ENCODE measurements at regions not wholly inside any gene's neighbourhood (a gene's known extent, or its start where the extent isn't known, plus 50 kb on each side); places are given as distances from the start of the nearest gene placed in this dataset.

DNA sequence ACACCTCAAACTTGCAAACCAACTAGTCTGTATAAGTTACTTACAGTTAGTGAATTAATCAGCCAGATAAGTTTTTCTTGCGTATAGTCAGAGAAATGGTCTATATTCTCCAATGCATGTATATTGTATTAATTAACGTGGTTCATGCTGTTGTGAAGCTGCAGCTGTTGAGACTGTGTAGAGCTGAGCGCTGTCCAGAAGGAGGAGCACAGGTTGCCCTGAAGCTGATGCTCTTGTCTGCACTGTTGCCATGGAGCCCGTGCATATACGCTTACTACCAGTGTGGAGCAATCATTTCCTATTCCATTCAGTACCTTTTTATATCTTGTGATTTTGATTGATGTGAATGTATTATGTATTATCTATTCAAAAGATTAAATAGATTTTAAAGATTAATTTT, 74.3 kb upstream of the ARID2 start:
- DNase-seq (ENCODE audit: low read depth): no peak
- Histone ChIP-seq H3K9ac (ENCODE audit: low read length) (no peak overlapping the region), H3K36me3 (ENCODE audit: control insufficient read depth, insufficient read depth, low read length, severe bottlenecking) (no peaks in the 10 kb centered on the region), H3K27me3 (replicated peaks; ENCODE audit: control insufficient read depth, insufficient read depth, low read length) (no peaks in the 10 kb centered on the region), H3K4me1 (ENCODE audit: control insufficient read depth, insufficient read depth, low read length) (no peaks in the 10 kb centered on the region), H3K4me3 (ENCODE audit: low read length) (no peak overlapping the region), H3K9me3 (ENCODE audit: control insufficient read depth, low read length) (peaks cover under 1% of the 10 kb centered on the region)

DNA sequence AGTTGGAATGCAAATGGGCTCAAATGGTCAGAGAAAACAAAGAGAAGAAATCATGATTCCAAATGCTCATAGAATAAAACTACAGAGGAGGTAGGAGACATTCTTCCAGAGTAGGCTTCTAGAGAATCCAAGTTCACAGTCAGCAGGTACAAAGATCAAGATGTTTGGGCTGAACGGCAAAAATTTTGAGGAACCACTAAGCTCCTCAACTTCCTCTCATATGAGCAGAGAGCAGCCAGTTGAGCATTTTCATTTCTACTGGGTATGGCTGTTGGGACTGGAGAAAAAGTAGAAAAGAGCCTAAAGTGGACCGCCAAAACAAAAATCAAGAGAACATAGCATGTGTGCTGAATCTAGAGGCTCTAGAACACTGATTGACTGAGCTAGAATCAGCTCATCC, 73.8 kb upstream of the ARID2 start:
- Histone ChIP-seq H3K9me3 (ENCODE audit: control insufficient read depth, low read length) (peaks cover 5% of the 10 kb centered on the region), H3K27me3 (replicated peaks; ENCODE audit: control insufficient read depth, insufficient read depth, low read length) (no peaks in the 10 kb centered on the region), H3K36me3 (ENCODE audit: control insufficient read depth, insufficient read depth, low read length, severe bottlenecking) (no peaks in the 10 kb centered on the region), H3K4me3 (ENCODE audit: low read length) (no peak overlapping the region), H3K9ac (ENCODE audit: low read length) (no peak overlapping the region), H3K4me1 (ENCODE audit: control insufficient read depth, insufficient read depth, low read length) (no peaks in the 10 kb centered on the region)
- no peak for DNase-seq (ENCODE audit: low read depth)

DNA sequence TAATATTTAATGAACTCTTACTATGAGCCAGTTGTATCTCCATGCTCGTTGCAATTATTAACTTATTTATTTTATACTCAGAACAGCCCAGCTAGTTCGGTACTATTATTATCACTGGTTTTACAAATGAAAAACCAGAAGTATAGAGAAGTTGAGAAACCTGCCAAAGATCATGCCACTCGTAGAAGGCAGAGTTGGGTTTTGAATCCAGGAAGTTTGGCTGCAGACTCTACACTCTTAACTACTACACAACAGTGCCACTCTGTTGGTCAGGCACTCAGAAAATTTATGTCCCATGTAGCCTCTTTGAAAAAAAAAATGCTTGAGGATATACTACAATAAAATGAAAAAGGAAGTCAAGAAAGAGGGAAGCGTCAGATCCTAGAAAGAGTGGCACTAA, 71.5 kb upstream of the ARID2 start:
- H3K4me3 ChIP-seq (ENCODE audit: low read length): no peak overlapping the region
- no peaks in the 10 kb centered on the region for H3K36me3 ChIP-seq (ENCODE audit: control insufficient read depth, insufficient read depth, low read length, severe bottlenecking)
- no peaks in the 10 kb centered on the region for H3K27me3 ChIP-seq (replicated peaks; ENCODE audit: control insufficient read depth, insufficient read depth, low read length)
- peaks cover 5% of the 10 kb centered on the region for H3K9me3 ChIP-seq (ENCODE audit: control insufficient read depth, low read length)
- no peak overlapping the region for H3K9ac ChIP-seq (ENCODE audit: low read length)
- DNase-seq (ENCODE audit: low read depth): no peak
- no peaks in the 10 kb centered on the region for H3K4me1 ChIP-seq (ENCODE audit: control insufficient read depth, insufficient read depth, low read length)

DNA sequence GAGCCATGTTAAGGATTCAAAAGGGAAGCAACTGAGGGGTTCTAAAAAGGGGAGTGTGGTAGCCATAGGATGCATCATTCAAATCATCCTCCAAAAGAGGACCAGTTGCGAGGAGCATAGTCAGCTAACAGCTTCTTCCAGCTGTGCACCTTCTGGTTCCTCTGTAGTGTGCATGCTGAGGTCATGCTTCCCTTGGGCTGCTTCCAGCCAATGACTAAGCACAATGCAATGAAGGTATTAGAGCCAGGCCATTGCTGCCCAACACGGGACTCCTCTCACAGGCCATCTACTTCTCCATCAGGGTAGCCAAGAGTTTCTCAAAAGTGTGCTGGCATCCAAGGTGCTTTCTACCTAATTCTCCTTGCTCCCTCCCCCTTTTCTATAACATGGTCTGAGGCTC, 69.2 kb upstream of the ARID2 start:
- Histone ChIP-seq H3K4me3 (ENCODE audit: low read length) (no peak overlapping the region), H3K27me3 (replicated peaks; ENCODE audit: control insufficient read depth, insufficient read depth, low read length) (no peaks in the 10 kb centered on the region), H3K4me1 (ENCODE audit: control insufficient read depth, insufficient read depth, low read length) (no peaks in the 10 kb centered on the region), H3K9ac (ENCODE audit: low read length) (no peak overlapping the region), H3K36me3 (ENCODE audit: control insufficient read depth, insufficient read depth, low read length, severe bottlenecking) (no peaks in the 10 kb centered on the region), H3K9me3 (ENCODE audit: control insufficient read depth, low read length) (peaks cover 5% of the 10 kb centered on the region)
- no peak for DNase-seq (ENCODE audit: low read depth)

DNA sequence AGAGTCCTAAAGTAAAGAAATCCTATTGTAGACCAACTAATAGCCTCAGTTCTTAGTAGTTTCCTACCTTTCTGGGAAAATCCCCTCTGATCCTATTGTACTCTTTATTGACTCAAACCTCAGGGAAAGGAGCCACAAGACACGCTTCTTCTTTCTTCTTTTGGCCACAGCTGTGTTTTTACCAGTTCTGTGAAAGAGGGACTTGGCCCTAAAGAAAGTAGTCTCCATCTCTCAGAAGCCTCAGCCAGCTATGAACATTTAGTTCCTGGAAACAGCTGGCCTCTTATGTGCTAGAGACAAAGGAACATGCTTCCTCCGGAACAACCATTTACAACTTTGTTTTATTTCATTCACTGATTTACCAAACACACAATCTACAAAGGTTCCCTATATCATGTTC, 66.1 kb upstream of the ARID2 start:
- H3K4me1 ChIP-seq (ENCODE audit: control insufficient read depth, insufficient read depth, low read length): peaks cover 12% of the 10 kb centered on the region
- no peaks in the 10 kb centered on the region for H3K36me3 ChIP-seq (ENCODE audit: control insufficient read depth, insufficient read depth, low read length, severe bottlenecking)
- H3K4me3 ChIP-seq (ENCODE audit: low read length): no peak overlapping the region
- H3K27me3 ChIP-seq (replicated peaks; ENCODE audit: control insufficient read depth, insufficient read depth, low read length): no peaks in the 10 kb centered on the region
- H3K9me3 ChIP-seq (ENCODE audit: control insufficient read depth, low read length): peaks cover 5% of the 10 kb centered on the region
- no peak overlapping the region for H3K9ac ChIP-seq (ENCODE audit: low read length)
- no peak for DNase-seq (ENCODE audit: low read depth)

DNA sequence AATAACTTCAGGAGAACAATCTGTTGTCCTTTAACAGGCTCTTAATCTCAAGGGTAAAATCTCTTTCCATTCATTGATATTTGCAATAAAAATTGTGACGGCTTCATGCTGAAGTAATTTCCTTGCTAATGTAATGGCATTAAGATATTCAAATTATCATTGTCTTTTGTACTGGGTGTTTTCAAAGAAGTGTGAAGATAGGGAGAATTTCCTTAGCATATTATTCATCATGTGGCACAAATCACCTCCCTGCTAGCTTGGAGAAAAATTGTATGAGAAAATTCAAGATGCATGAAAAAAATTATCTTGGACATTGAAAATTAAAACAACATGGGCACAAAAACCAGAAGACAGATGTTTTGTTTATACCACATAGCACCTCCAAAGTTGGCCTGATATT, 63.6 kb upstream of the ARID2 start:
- Histone ChIP-seq H3K9ac (ENCODE audit: low read length) (no peak overlapping the region), H3K4me1 (ENCODE audit: control insufficient read depth, insufficient read depth, low read length) (peaks cover 32% of the 10 kb centered on the region), H3K36me3 (ENCODE audit: control insufficient read depth, insufficient read depth, low read length, severe bottlenecking) (no peaks in the 10 kb centered on the region), H3K4me3 (ENCODE audit: low read length) (no peak overlapping the region), H3K27me3 (replicated peaks; ENCODE audit: control insufficient read depth, insufficient read depth, low read length) (no peaks in the 10 kb centered on the region), H3K9me3 (ENCODE audit: control insufficient read depth, low read length) (no peaks in the 10 kb centered on the region)
- no peak for DNase-seq (ENCODE audit: low read depth)

DNA sequence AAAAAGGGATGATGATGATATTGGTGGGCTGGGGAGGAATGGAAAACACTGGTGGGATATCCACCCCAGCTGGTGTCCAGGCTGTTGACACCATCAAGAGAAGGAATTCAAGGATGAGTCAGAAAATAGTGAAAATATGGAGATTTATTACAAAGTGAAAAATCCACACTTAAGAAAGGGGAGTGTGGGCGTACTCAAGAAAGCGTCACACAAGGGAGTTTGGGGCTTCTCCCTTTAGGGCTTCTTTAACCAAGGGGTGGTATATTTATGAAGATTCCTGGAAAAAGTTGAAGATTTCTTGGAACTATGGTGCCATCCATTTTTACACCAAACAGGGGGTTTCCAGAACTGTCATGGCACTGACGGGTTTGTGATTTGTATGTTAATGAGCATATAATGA, 63.1 kb upstream of the ARID2 start:
- Histone ChIP-seq H3K9me3 (ENCODE audit: control insufficient read depth, low read length) (no peaks in the 10 kb centered on the region), H3K36me3 (ENCODE audit: control insufficient read depth, insufficient read depth, low read length, severe bottlenecking) (no peaks in the 10 kb centered on the region), H3K9ac (ENCODE audit: low read length) (peak overlapping the region; percentile 34), H3K4me3 (ENCODE audit: low read length) (peak overlapping the region; percentile 53), H3K27me3 (replicated peaks; ENCODE audit: control insufficient read depth, insufficient read depth, low read length) (no peaks in the 10 kb centered on the region), H3K4me1 (ENCODE audit: control insufficient read depth, insufficient read depth, low read length) (peaks cover 35% of the 10 kb centered on the region)
- DNase-seq (ENCODE audit: low read depth): no peak

DNA sequence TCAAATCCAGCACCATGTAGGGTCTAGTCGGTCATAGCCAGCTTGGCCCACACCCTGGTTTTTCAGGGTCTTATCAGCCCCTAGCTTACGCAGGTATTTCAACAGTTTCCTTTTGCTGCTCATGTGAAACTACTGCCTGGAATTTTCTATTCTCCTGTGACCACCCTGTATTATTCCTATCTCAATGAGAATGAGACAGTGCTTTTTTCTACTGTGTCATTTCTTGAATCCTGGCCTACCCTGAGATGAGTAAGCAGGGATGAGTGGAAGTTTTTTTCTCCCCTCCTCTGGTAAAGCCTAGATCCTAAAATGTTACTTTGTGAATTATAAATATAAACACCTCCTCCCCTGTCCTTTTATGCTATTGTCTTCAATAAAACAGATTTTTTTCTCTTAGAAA, 62.7 kb upstream of the ARID2 start:
- H3K4me3 ChIP-seq (ENCODE audit: low read length): peak overlapping the region; percentile 53
- no peaks in the 10 kb centered on the region for H3K36me3 ChIP-seq (ENCODE audit: control insufficient read depth, insufficient read depth, low read length, severe bottlenecking)
- H3K27me3 ChIP-seq (replicated peaks; ENCODE audit: control insufficient read depth, insufficient read depth, low read length): no peaks in the 10 kb centered on the region
- DNase-seq (ENCODE audit: low read depth): no peak
- peaks cover 38% of the 10 kb centered on the region for H3K4me1 ChIP-seq (ENCODE audit: control insufficient read depth, insufficient read depth, low read length)
- H3K9ac ChIP-seq (ENCODE audit: low read length): peak overlapping the region; percentile 34
- no peaks in the 10 kb centered on the region for H3K9me3 ChIP-seq (ENCODE audit: control insufficient read depth, low read length)

DNA sequence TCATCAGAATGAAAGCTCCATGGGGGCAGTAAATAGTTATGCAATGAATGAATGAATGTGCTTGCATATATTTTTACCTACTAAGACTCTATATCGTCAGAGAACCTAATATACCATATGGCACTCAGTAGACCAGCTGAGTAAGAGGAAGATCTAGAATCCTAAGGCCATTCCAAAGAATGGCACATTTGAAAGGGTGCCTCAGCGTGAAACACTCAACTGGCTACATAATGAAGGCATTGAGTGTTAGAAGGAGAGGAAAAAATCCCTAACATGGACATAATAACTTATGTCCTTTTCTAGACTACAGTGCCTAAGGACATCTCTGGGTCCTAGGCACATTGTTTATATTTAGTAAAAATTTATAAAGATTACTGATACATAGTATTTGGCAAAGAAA, 61.7 kb upstream of the ARID2 start:
- no peak for DNase-seq (ENCODE audit: low read depth)
- Histone ChIP-seq H3K4me1 (ENCODE audit: control insufficient read depth, insufficient read depth, low read length) (peaks cover 39% of the 10 kb centered on the region), H3K9ac (ENCODE audit: low read length) (no peak overlapping the region), H3K4me3 (ENCODE audit: low read length) (no peak overlapping the region), H3K9me3 (ENCODE audit: control insufficient read depth, low read length) (no peaks in the 10 kb centered on the region), H3K36me3 (ENCODE audit: control insufficient read depth, insufficient read depth, low read length, severe bottlenecking) (no peaks in the 10 kb centered on the region), H3K27me3 (replicated peaks; ENCODE audit: control insufficient read depth, insufficient read depth, low read length) (no peaks in the 10 kb centered on the region)

DNA sequence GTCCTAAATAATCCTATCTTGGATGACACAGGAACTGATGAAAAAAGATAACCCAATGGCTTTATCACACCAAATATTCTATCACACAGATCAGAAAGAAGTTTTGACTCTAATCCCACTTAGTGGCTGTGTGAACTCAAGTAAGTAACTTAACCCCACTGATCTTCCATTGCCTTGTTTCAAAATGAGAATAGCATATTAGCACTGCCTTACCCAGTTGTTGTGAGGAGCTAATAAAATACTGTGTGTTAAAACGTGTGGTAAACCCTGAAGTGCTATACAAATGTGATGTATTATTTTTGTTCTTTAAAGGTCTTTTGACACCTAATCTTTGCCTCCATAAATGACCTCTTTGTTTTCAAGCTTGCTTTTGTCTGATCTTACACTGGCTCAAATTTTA, 60.9 kb upstream of the ARID2 start:
- Histone ChIP-seq H3K4me3 (ENCODE audit: low read length) (no peak overlapping the region), H3K4me1 (ENCODE audit: control insufficient read depth, insufficient read depth, low read length) (peaks cover 41% of the 10 kb centered on the region), H3K9me3 (ENCODE audit: control insufficient read depth, low read length) (no peaks in the 10 kb centered on the region), H3K27me3 (replicated peaks; ENCODE audit: control insufficient read depth, insufficient read depth, low read length) (no peaks in the 10 kb centered on the region), H3K36me3 (ENCODE audit: control insufficient read depth, insufficient read depth, low read length, severe bottlenecking) (no peaks in the 10 kb centered on the region), H3K9ac (ENCODE audit: low read length) (no peak overlapping the region)
- DNase-seq (ENCODE audit: low read depth): no peak

DNA sequence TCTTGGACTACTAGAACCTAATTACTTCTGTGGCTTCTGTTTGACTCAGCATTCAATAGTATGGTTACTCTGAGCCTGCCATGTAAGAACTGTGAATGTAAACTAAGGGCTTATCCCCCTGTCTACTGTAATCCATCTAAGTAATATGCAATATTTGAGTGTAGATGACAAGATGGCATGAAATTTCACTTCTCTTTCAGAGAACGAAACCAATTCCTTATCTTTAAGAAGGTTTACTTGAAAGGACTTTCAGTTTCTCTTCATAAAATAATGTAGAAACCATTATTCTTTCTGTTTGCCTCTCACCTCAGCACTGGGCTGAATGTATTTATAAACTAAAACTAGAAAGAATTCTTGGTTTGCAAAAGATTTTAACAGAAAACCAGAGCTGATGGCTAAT, 60.4 kb upstream of the ARID2 start:
- DNase-seq (ENCODE audit: low read depth): peak; percentile 16
- H3K9me3 ChIP-seq (ENCODE audit: control insufficient read depth, low read length): no peaks in the 10 kb centered on the region
- H3K4me3 ChIP-seq (ENCODE audit: low read length): no peak overlapping the region
- H3K36me3 ChIP-seq (ENCODE audit: control insufficient read depth, insufficient read depth, low read length, severe bottlenecking): no peaks in the 10 kb centered on the region
- H3K9ac ChIP-seq (ENCODE audit: low read length): no peak overlapping the region
- peaks cover 44% of the 10 kb centered on the region for H3K4me1 ChIP-seq (ENCODE audit: control insufficient read depth, insufficient read depth, low read length)
- H3K27me3 ChIP-seq (replicated peaks; ENCODE audit: control insufficient read depth, insufficient read depth, low read length): no peaks in the 10 kb centered on the region

DNA sequence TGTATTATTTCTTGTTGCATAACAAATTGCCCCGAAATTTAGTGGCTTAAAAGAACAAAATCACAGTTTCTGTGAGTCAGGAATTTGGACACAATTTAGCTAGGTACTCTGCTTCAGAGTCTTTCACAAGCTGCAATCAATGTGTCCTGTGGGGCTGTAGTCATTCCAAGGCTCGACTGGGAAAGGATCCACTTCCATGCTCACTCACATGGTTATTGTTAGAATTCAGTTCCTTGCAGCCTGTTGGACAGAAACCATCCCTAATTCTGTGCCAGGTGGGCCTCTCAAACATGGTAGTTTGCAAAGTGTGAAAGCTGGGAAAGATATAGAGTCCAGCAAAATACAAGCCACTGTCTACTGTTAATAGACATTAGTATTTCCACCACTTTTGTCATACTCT, 59.7 kb upstream of the ARID2 start:
- no peaks in the 10 kb centered on the region for H3K9me3 ChIP-seq (ENCODE audit: control insufficient read depth, low read length)
- no peak overlapping the region for H3K4me3 ChIP-seq (ENCODE audit: low read length)
- no peaks in the 10 kb centered on the region for H3K36me3 ChIP-seq (ENCODE audit: control insufficient read depth, insufficient read depth, low read length, severe bottlenecking)
- peaks cover 44% of the 10 kb centered on the region for H3K4me1 ChIP-seq (ENCODE audit: control insufficient read depth, insufficient read depth, low read length)
- H3K9ac ChIP-seq (ENCODE audit: low read length): no peak overlapping the region
- no peaks in the 10 kb centered on the region for H3K27me3 ChIP-seq (replicated peaks; ENCODE audit: control insufficient read depth, insufficient read depth, low read length)
- DNase-seq (ENCODE audit: low read depth): no peak
